Stimulated activated memory B cell treated with anti-CD40 and anti-IgM and Interleukin-4, amounts not matched to agents 10 μg/mL and 1 μg/mL and 100 μg/mL, for 72 hours (primary cell): ENCODE measurements at regions not wholly inside any gene's neighbourhood (a gene's known extent, or its start where the extent isn't known, plus 50 kb on each side); places are given as distances from the start of the nearest gene placed in this dataset.
"Not testable (repeated sequence)": the region's sequence is repeated elsewhere in the genome, so short reads cannot be mapped to it uniquely, and the experiment has no call there.

Source experiments
- ATAC-seq: fragments of 150-1000 bp; cut with Tn5 transposase; 2 replicates; pipeline ENCODE4 v1.10.0; 2021
- H3K27ac Mint-ChIP-seq: one replicate; pipeline ENCODE4 v1.8.0; 2022; ENCODE audit warnings: mild to moderate bottlenecking, mixed read lengths
- H3K27me3 Mint-ChIP-seq: one replicate; pipeline ENCODE4 v1.8.0; 2022; ENCODE audit warnings: mixed read lengths
- H3K36me3 Mint-ChIP-seq: one replicate; pipeline ENCODE4 v1.8.0; 2022; ENCODE audit warnings: mixed read lengths
- H3K4me1 Mint-ChIP-seq: one replicate; pipeline ENCODE4 v1.8.0; 2022; ENCODE audit warnings: mixed read lengths
- H3K4me3 Mint-ChIP-seq: one replicate; pipeline ENCODE4 v1.8.0; 2022; ENCODE audit warnings: mild to moderate bottlenecking, moderate library complexity, mixed read lengths
- H3K9me3 Mint-ChIP-seq: one replicate; pipeline ENCODE4 v1.8.0; 2022; ENCODE audit warnings: mixed read lengths

GRCh38 chr4:123229286-123229685 lies 167.3 kb upstream of the SPRY1 start:
- H3K4me1 Mint-ChIP-seq: peaks cover 4% of the 10 kb centered on the region
- H3K4me3 Mint-ChIP-seq: no peak overlapping the region
- H3K27ac Mint-ChIP-seq: no peak overlapping the region
- ATAC-seq: no peak
- H3K36me3 Mint-ChIP-seq: peaks cover 56% of the 10 kb centered on the region
- H3K9me3 Mint-ChIP-seq: peaks cover 4% of the 10 kb centered on the region
- H3K27me3 Mint-ChIP-seq: no peaks in the 10 kb centered on the region

DNA sequence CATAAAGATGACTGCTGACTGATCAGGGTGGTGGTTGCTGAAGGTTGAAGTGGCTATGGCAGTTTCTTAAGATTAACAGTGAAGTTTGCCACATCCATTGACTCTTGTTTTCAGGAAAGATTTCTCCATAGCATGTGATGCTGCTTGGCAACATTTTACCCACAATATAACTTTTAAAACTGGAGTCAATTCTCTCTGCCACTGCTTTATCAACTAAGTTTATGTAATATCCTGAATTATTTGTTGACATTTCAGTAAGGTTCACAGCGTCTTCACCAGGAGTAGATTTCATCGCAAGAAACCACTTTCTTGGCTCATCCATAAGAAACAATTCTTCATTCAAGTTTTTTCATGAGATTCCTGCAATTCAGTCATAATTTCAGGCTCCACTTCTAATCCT lies 166.5 kb upstream of the SPRY1 start:
- no peaks in the 10 kb centered on the region for H3K27me3 Mint-ChIP-seq
- peaks cover 48% of the 10 kb centered on the region for H3K36me3 Mint-ChIP-seq
- peaks cover 4% of the 10 kb centered on the region for H3K9me3 Mint-ChIP-seq
- H3K27ac Mint-ChIP-seq: no peak overlapping the region
- no peak overlapping the region for H3K4me3 Mint-ChIP-seq
- peaks cover 4% of the 10 kb centered on the region for H3K4me1 Mint-ChIP-seq
- ATAC-seq: no peak

GRCh38 chr4:123232439-123232838 lies 164.2 kb upstream of the SPRY1 start:
- no peak overlapping the region for H3K27ac Mint-ChIP-seq
- no peaks in the 10 kb centered on the region for H3K4me1 Mint-ChIP-seq
- peaks cover 42% of the 10 kb centered on the region for H3K36me3 Mint-ChIP-seq
- H3K4me3 Mint-ChIP-seq: no peak overlapping the region
- H3K27me3 Mint-ChIP-seq: no peaks in the 10 kb centered on the region
- no peak for ATAC-seq
- no peaks in the 10 kb centered on the region for H3K9me3 Mint-ChIP-seq

DNA sequence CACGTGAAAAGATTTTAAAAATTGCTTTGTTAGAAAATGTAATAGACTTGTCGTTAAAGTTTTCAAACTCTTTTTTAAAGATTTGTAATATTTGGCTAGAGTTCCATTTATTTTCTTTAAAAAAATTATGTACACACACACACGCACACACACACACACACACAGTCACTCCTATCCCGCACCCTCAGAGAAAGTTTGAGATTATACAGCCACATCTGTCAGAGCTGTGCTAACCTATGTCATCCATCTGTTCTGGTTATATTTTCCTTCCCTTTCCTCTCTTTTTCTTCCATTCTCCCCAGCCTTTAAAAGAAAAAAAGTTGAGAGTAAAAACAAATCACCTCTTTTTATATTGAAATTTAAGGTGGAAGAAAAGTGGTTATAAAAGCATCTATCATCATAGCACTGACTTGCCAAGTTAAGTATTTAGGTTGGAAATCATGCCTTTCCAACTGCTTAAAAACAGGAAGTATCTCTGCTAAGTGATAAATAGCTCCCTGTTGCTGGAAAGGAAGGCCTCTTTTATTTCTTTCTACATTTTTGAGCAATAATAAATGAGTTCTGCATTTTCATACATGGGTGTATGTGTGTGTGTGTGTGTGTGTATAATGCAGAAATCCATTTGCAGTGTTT lies 163.3 kb upstream of the SPRY1 start:
- no peaks in the 10 kb centered on the region for H3K9me3 Mint-ChIP-seq
- no peaks in the 10 kb centered on the region for H3K27me3 Mint-ChIP-seq
- H3K4me3 Mint-ChIP-seq: no peak overlapping the region
- peaks cover 36% of the 10 kb centered on the region for H3K36me3 Mint-ChIP-seq
- ATAC-seq: no peak
- no peak overlapping the region for H3K27ac Mint-ChIP-seq
- H3K4me1 Mint-ChIP-seq: no peaks in the 10 kb centered on the region

GRCh38 chr4:123234955-123235354 lies 161.6 kb upstream of the SPRY1 start:
- Mint-ChIP-seq H3K4me3 (no peak overlapping the region), H3K27ac (no peak overlapping the region), H3K4me1 (no peaks in the 10 kb centered on the region), H3K36me3 (peaks cover 32% of the 10 kb centered on the region), H3K27me3 (no peaks in the 10 kb centered on the region), H3K9me3 (no peaks in the 10 kb centered on the region)
- no peak for ATAC-seq

GRCh38 chr4:123235431-123235830 lies 161.2 kb upstream of the SPRY1 start:
- no peaks in the 10 kb centered on the region for H3K27me3 Mint-ChIP-seq
- ATAC-seq: no peak
- H3K4me3 Mint-ChIP-seq: no peak overlapping the region
- no peak overlapping the region for H3K27ac Mint-ChIP-seq
- H3K36me3 Mint-ChIP-seq: peaks cover 29% of the 10 kb centered on the region
- H3K9me3 Mint-ChIP-seq: peaks cover under 1% of the 10 kb centered on the region
- H3K4me1 Mint-ChIP-seq: no peaks in the 10 kb centered on the region

GRCh38 chr4:123236606-123237005 lies 160.0 kb upstream of the SPRY1 start:
- no peak overlapping the region for H3K4me3 Mint-ChIP-seq
- no peak for ATAC-seq
- H3K27me3 Mint-ChIP-seq: no peaks in the 10 kb centered on the region
- peaks cover 25% of the 10 kb centered on the region for H3K36me3 Mint-ChIP-seq
- peaks cover 5% of the 10 kb centered on the region for H3K9me3 Mint-ChIP-seq
- no peaks in the 10 kb centered on the region for H3K4me1 Mint-ChIP-seq
- no peak overlapping the region for H3K27ac Mint-ChIP-seq

DNA sequence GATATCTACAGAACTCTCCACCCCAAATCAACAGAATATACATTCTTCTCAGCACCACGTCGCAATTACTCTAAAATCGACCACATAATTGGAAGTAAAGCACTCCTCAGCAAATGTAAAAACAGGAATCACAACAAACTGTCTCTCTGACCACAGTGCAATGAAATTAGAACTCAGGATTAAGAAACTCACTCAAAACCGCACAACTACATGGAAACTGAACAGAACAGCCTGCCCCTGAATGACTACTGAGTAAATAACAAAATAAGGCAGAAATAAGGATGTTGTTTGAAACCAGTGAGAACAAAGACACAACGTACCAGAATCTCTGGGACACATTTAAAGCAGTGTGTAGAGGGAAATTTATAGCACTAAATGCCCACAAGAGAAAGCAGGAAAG lies 156.3 kb upstream of the SPRY1 start:
- peaks cover 12% of the 10 kb centered on the region for H3K9me3 Mint-ChIP-seq
- H3K4me1 Mint-ChIP-seq, ATAC-seq, H3K27me3 Mint-ChIP-seq, H3K27ac Mint-ChIP-seq, H3K4me3 Mint-ChIP-seq: not testable (repeated sequence)
- H3K36me3 Mint-ChIP-seq: peaks cover 10% of the 10 kb centered on the region

DNA sequence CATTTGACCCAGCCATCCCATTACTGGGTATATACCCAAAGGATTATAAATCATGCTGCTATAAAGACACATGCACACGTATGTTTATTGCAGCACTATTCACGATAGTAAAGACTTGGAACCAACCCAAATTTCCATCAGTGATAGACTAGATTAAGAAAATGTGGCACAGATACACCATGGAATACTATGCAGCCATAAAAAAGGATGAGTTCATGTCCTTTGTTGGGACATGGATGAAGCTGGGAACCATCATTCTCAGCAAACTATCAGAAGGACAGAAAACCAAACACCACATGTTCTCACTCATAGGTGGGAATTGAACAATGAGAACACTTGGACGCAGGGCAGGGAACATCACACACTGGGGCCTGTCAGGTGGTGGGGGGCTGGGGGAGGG lies 153.4 kb upstream of the SPRY1 start:
- peaks cover 12% of the 10 kb centered on the region for H3K9me3 Mint-ChIP-seq
- not testable (repeated sequence) for H3K4me3 Mint-ChIP-seq, H3K27ac Mint-ChIP-seq, ATAC-seq, H3K36me3 Mint-ChIP-seq, H3K4me1 Mint-ChIP-seq, H3K27me3 Mint-ChIP-seq

DNA sequence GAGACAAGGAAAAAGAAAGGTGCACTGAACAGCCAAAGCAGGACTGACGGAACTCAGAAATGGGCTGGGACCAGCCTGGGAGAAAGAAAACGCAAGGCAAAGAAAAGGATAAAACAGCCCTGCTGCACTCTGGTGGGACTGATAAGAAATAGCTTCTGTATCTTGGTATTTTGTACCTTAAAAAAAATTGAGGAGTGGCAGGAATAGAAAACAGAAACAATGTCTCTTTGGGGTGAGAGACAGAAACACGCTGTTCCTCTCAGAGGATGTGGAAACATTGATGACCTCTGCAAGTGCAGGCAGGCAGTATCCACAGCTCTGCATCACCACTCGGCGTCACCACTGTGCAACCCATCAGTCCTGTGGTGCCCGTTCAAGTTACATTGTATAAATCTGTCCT lies 152.5 kb upstream of the SPRY1 start:
- peak; percentile 53 for ATAC-seq
- Mint-ChIP-seq H3K36me3 (no peaks in the 10 kb centered on the region), H3K27ac (no peak overlapping the region), H3K9me3 (peaks cover 12% of the 10 kb centered on the region), H3K4me3 (no peak overlapping the region), H3K27me3 (no peaks in the 10 kb centered on the region), H3K4me1 (no peaks in the 10 kb centered on the region)

- no peak overlapping the region for H3K4me3 Mint-ChIP-seq
- H3K27me3 Mint-ChIP-seq: no peaks in the 10 kb centered on the region
- H3K27ac Mint-ChIP-seq: no peak overlapping the region
- H3K4me1 Mint-ChIP-seq: no peaks in the 10 kb centered on the region
- no peaks in the 10 kb centered on the region for H3K36me3 Mint-ChIP-seq
- H3K9me3 Mint-ChIP-seq: peaks cover 8% of the 10 kb centered on the region
- ATAC-seq: no peak
These were observed 150.5 kb upstream of the SPRY1 start for GRCh38 chr4:123246085-123246484.

DNA sequence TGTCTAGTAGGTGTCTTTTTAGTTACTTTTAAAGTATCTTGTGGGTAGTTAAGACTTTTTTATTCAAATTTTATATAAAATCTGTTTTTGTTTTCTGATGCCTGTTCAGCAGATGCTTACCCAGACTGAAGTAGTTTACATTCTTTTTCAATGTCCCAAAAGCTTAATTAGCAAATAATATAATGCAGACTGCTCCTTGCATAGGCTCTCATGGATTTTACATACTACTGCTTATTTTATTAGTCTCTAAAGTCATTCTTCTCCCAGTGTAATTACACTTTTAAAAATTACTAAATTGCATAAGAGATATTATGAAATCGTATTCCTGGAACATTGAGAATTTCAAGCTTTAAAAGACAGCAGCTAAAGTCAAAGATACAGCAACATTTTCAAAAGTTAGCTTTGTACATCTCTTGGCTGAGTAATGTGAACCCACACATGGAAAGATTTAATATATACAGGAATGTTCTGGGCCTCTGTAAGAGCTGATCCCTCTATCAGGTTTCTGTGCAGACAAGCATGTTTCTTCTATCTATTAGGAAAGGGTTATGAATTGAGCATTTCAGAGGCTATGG lies 148.4 kb upstream of the SPRY1 start:
- no peak for ATAC-seq
- H3K36me3 Mint-ChIP-seq: no peaks in the 10 kb centered on the region
- no peak overlapping the region for H3K27ac Mint-ChIP-seq
- no peaks in the 10 kb centered on the region for H3K4me1 Mint-ChIP-seq
- no peaks in the 10 kb centered on the region for H3K9me3 Mint-ChIP-seq
- H3K27me3 Mint-ChIP-seq: no peaks in the 10 kb centered on the region
- H3K4me3 Mint-ChIP-seq: no peak overlapping the region

- H3K36me3 Mint-ChIP-seq: no peaks in the 10 kb centered on the region
- H3K4me3 Mint-ChIP-seq: no peak overlapping the region
- no peaks in the 10 kb centered on the region for H3K9me3 Mint-ChIP-seq
- H3K27ac Mint-ChIP-seq: no peak overlapping the region
- H3K27me3 Mint-ChIP-seq: no peaks in the 10 kb centered on the region
- ATAC-seq: no peak
- H3K4me1 Mint-ChIP-seq: no peaks in the 10 kb centered on the region
These were observed 146.8 kb upstream of the SPRY1 start for GRCh38 chr4:123249821-123250220.

- no peaks in the 10 kb centered on the region for H3K9me3 Mint-ChIP-seq
- no peaks in the 10 kb centered on the region for H3K4me1 Mint-ChIP-seq
- no peak overlapping the region for H3K27ac Mint-ChIP-seq
- H3K4me3 Mint-ChIP-seq: no peak overlapping the region
- H3K36me3 Mint-ChIP-seq: peaks cover 2% of the 10 kb centered on the region
- ATAC-seq: no peak
- H3K27me3 Mint-ChIP-seq: no peaks in the 10 kb centered on the region
These were observed 145.8 kb upstream of the SPRY1 start for GRCh38 chr4:123250843-123251242.

GRCh38 chr4:123255971-123256370 lies 140.6 kb upstream of the SPRY1 start:
- H3K4me3 Mint-ChIP-seq: no peak overlapping the region
- no peak overlapping the region for H3K27ac Mint-ChIP-seq
- no peaks in the 10 kb centered on the region for H3K9me3 Mint-ChIP-seq
- ATAC-seq: no peak
- no peaks in the 10 kb centered on the region for H3K27me3 Mint-ChIP-seq
- peaks cover 6% of the 10 kb centered on the region for H3K4me1 Mint-ChIP-seq
- H3K36me3 Mint-ChIP-seq: peaks cover 30% of the 10 kb centered on the region

DNA sequence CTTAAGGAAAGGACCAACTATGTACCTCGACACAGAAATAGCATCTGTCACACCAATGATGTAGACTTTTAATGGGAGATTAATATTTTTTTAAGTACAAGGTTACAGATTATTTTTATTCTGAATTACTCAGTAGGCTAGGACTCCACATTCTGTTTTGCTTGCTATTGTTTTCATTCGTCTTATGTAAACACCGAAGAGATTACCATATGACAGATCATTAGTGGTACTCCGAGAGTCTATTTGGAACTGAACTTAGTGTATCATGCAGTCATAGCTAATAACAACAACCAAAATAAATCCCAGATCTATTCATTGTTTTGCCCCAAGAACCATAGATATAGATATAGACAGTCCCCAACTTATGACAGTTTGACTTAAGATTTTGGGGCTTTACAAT lies 139.7 kb upstream of the SPRY1 start:
- ATAC-seq: no peak
- Mint-ChIP-seq H3K27ac (no peak overlapping the region), H3K9me3 (no peaks in the 10 kb centered on the region), H3K36me3 (peaks cover 39% of the 10 kb centered on the region), H3K4me1 (peaks cover 6% of the 10 kb centered on the region), H3K4me3 (no peak overlapping the region), H3K27me3 (no peaks in the 10 kb centered on the region)
